Loucy (cell line): ENCODE measurements at regions not wholly inside any gene's neighbourhood (a gene's known extent, or its start where the extent isn't known, plus 50 kb on each side); places are given as distances from the start of the nearest gene placed in this dataset.

ENCODE experiments used
- H2AFZ ChIP-seq: fragments of 200-600 bp; sonication (generic); 2 replicates; pipeline ENCODE4 v1.6.0; 2016; ENCODE audit warnings: antibody characterized with exemption, mild to moderate bottlenecking, low read length, moderate library complexity
- H3F3A ChIP-seq: fragments of 200-600 bp; 2 replicates; pipeline ENCODE4 v1.6.0; 2016; ENCODE audit warnings: antibody characterized with exemption, low read depth, mild to moderate bottlenecking
- H3K27me3 ChIP-seq: fragments of 200-600 bp; sonication (generic); 2 replicates; pipeline ENCODE4 v1.6.1; 2014; ENCODE audit warnings: low read length, mild to moderate bottlenecking; ENCODE audit not compliant: insufficient read depth, poor library complexity, severe bottlenecking
- H3K36me3 ChIP-seq: fragments of 200-600 bp; sonication (generic); 2 replicates; pipeline ENCODE4 v1.6.1; 2016; ENCODE audit warnings: low read length; ENCODE audit not compliant: insufficient read depth
- H3K4me1 ChIP-seq: fragments of 200-600 bp; sonication (generic); 2 replicates; pipeline ENCODE4 v1.5.1; 2014; ENCODE audit warnings: low read length, mild to moderate bottlenecking; ENCODE audit not compliant: insufficient read depth, poor library complexity, severe bottlenecking
- H3K4me2 ChIP-seq: fragments of 200-600 bp; sonication (generic); 2 replicates; pipeline ENCODE4 v1.6.0; 2014; ENCODE audit warnings: antibody characterized with exemption, low read length, low read depth, mild to moderate bottlenecking; ENCODE audit not compliant: poor library complexity, severe bottlenecking
- H3K4me3 ChIP-seq: fragments of 200-600 bp; sonication (generic); 2 replicates; pipeline ENCODE4 v1.5.1; 2014; ENCODE audit warnings: low read length, mild to moderate bottlenecking, mixed read lengths; ENCODE audit not compliant: poor library complexity, severe bottlenecking
- H3K79me2 ChIP-seq: fragments of 200-600 bp; sonication (generic); 2 replicates; pipeline ENCODE4 v1.6.1; 2014; ENCODE audit warnings: low read length; ENCODE audit not compliant: insufficient read depth
- H3K9ac ChIP-seq: fragments of 200-600 bp; sonication (generic); 2 replicates; pipeline ENCODE4 v1.6.0; 2014; ENCODE audit warnings: mild to moderate bottlenecking, low read depth, low read length, moderate library complexity; ENCODE audit not compliant: poor library complexity, severe bottlenecking
- H3K9me2 ChIP-seq: fragments of 200-600 bp; sonication (generic); replicated peaks from 2 replicates; pipeline ENCODE4 v1.6.1; 2016; ENCODE audit warnings: low read depth, low read length, mixed read lengths
- H3K9me3 ChIP-seq: fragments of 200-600 bp; sonication (generic); 2 replicates; pipeline ENCODE4 v1.6.1; 2014; ENCODE audit warnings: mild to moderate bottlenecking, antibody characterized with exemption, low read length, low read depth; ENCODE audit not compliant: insufficient read depth
- H4K20me1 ChIP-seq: fragments of 200-600 bp; sonication (generic); 2 replicates; pipeline ENCODE4 v1.6.0; 2014; ENCODE audit warnings: antibody characterized with exemption, low read length, mild to moderate bottlenecking; ENCODE audit not compliant: insufficient read depth, poor library complexity, severe bottlenecking
- EZH2phosphoT487 ChIP-seq: fragments of 200-600 bp; IDR thresholded peaks from 2 replicates; pipeline ENCODE4 v1.6.1; 2018; ENCODE audit warnings: antibody characterized with exemption, mild to moderate bottlenecking, moderate library complexity, borderline replicate concordance
- TF ChIP-seq, protein P1 (sequence below): fragments of 200-600 bp; sonication (generic); conservative IDR thresholded peaks from 2 replicates; pipeline ENCODE4 v1.5.1; 2014; ENCODE audit warnings: mild to moderate bottlenecking, antibody characterized with exemption, low read length

DNA sequence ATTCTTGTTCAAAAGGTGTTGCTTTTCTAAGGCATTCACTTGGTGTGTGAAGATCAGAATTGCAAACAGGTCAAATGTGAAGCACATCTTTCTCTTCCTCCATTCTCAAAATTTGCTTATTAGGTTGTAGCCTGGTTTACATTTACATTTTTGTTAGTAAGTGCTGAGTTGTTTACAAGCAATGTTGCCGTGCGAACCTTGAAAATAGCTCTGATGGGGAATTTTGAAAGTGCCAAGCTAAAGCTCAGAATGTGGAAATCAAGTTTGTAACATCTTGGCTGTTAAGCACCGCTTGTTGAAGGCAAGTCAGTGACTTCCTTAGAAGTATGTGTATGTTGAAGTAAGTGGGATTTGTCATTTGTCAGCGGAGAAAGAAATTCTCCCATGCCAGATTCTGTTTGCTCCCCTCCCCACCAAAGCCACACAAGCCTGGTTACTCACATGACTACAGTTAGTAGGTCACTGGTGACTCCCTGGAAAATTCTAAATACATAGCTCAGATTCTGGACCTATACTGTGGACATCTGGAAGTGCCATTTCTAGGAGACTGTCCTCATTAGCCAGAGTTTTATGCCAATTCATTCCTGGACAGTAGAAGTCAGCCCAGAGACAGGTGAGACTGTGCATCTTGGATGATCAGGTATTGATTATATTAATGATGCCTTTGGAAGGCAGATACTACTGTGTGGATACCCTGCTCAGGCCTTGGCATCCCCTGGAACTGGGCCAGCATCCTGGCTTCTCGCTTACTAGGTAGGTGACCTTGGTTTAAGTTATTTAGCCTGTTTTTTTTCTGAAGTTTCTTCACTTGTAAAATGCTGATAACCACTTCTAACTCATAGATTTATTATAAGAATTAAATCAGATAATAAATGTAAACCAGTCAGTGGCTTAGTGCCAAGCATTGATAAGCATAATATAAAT, 390.6 kb upstream of the SEMA6D start:
- H3K79me2 ChIP-seq, result no peaks in the 10 kb centered on the region
- no peaks in the 10 kb centered on the region for H3K36me3 ChIP-seq
- peaks cover 27% of the 10 kb centered on the region for H3K4me1 ChIP-seq
- TF ChIP-seq EZH2phosphoT487, result no peak
- TF ChIP-seq, protein P1, sequence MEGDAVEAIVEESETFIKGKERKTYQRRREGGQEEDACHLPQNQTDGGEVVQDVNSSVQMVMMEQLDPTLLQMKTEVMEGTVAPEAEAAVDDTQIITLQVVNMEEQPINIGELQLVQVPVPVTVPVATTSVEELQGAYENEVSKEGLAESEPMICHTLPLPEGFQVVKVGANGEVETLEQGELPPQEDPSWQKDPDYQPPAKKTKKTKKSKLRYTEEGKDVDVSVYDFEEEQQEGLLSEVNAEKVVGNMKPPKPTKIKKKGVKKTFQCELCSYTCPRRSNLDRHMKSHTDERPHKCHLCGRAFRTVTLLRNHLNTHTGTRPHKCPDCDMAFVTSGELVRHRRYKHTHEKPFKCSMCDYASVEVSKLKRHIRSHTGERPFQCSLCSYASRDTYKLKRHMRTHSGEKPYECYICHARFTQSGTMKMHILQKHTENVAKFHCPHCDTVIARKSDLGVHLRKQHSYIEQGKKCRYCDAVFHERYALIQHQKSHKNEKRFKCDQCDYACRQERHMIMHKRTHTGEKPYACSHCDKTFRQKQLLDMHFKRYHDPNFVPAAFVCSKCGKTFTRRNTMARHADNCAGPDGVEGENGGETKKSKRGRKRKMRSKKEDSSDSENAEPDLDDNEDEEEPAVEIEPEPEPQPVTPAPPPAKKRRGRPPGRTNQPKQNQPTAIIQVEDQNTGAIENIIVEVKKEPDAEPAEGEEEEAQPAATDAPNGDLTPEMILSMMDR, result no peak
- H3K9me2 ChIP-seq, result no peaks in the 10 kb centered on the region
- no peaks in the 10 kb centered on the region for H3K9me3 ChIP-seq
- H3K4me2 ChIP-seq, result no peak overlapping the region
- no peak overlapping the region for H3K4me3 ChIP-seq
- H3F3A ChIP-seq, result no peaks in the 10 kb centered on the region
- H2AFZ ChIP-seq, result no peak overlapping the region
- H4K20me1 ChIP-seq, result no peaks in the 10 kb centered on the region
- H3K9ac ChIP-seq, result no peak overlapping the region
- no peaks in the 10 kb centered on the region for H3K27me3 ChIP-seq

DNA sequence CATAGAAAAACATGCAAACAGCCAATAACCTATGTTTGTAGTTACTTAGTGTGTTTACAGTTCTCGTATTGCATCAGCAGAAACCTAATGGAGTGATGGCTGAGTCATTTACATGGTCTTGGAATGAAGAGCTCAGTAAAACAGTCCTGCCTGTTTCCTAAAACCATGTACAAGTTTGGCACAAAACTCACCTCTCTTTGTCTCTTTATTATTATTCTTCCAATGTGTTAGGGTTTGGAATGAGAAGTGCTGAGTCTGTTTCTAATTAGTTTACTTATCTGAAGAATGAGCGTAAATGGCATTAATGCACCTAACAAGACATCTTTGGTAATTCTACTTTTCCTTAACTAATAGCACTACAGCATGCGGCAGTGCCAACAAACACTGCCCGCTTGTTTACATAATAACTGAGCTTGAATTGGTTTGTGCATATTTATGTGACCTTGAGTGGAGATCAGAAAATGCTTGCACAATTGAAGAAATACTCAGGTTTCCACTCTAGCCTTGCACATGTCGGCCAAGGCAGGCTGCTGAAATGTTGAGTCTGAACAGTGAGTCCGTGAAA, 385.4 kb upstream of the SEMA6D start:
- no peak overlapping the region for H3K9ac ChIP-seq
- peaks cover 27% of the 10 kb centered on the region for H3K4me1 ChIP-seq
- H3K4me3 ChIP-seq, result no peak overlapping the region
- no peaks in the 10 kb centered on the region for H3F3A ChIP-seq
- no peaks in the 10 kb centered on the region for H3K79me2 ChIP-seq
- H3K4me2 ChIP-seq, result no peak overlapping the region
- no peak overlapping the region for H2AFZ ChIP-seq
- H3K9me2 ChIP-seq, result no peaks in the 10 kb centered on the region
- no peaks in the 10 kb centered on the region for H3K27me3 ChIP-seq
- peaks cover 7% of the 10 kb centered on the region; the same call in 1 of the 2 replicates for H3K9me3 ChIP-seq
- no peak for TF ChIP-seq EZH2phosphoT487
- TF ChIP-seq, protein P1, result no peak
- no peaks in the 10 kb centered on the region for H3K36me3 ChIP-seq
- no peaks in the 10 kb centered on the region for H4K20me1 ChIP-seq

DNA sequence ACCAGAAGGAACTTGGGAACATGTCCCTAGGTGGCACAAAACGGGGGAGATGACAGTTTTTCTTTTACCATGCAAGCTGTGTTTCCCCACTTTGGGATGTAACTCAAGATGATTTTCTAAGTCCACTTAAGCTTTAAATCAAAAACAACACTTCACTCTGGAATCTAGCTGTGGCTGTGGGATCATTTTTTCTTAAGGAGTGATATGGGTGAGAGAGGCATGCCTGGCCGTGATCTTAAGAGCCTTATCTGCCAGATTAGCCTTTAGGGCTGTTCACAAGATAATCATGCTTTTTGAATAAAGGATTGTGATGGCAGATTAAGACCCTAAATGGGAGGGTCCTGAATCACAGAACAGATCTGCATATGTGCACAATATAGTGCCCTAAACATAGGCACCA, 384.8 kb upstream of the SEMA6D start:
- Histone ChIP-seq H3K4me3 (no peak overlapping the region), H3K4me1 (peaks cover 27% of the 10 kb centered on the region), H4K20me1 (no peaks in the 10 kb centered on the region), H3K4me2 (no peak overlapping the region), H3K9me3 (peaks cover 7% of the 10 kb centered on the region; the same call in 1 of the 2 replicates), H3K79me2 (no peaks in the 10 kb centered on the region), H2AFZ (no peak overlapping the region), H3K9ac (no peak overlapping the region), H3K27me3 (no peaks in the 10 kb centered on the region), H3K36me3 (no peaks in the 10 kb centered on the region), H3F3A (no peaks in the 10 kb centered on the region), H3K9me2 (no peaks in the 10 kb centered on the region)
- TF ChIP-seq, protein P1, result no peak
- no peak for TF ChIP-seq EZH2phosphoT487
